Activated CD4-positive, alpha-beta T cell treated with anti-CD3 and anti-CD28 coated beads, Interleukin-2, amount 50 U/mL, for 48 hours (primary cell): ENCODE measurements at regions not wholly inside any gene's neighbourhood (a gene's known extent, or its start where the extent isn't known, plus 50 kb on each side); places are given as distances from the start of the nearest gene placed in this dataset.
"Not testable (repeated sequence)": the region's sequence is repeated elsewhere in the genome, so short reads cannot be mapped to it uniquely, and the experiment has no call there.

Experiments used
- DNase-seq, 2 experiments: peaks; one replicate each; pipeline ENCODE4 v3.0.0-alpha.2; 2020

GRCh38 chr14:106663805-106664410 lies 1137.5 kb downstream of the TMEM121 start:
- peak; percentile 82 to 85 for DNase-seq

- peak; percentile 37 to 53 for DNase-seq
Observed at GRCh38 chr14:106665814-106666213, 1139.4 kb downstream of the TMEM121 start.

- DNase-seq = no peak
Observed at GRCh38 chr14:106666341-106666740, 1140.0 kb downstream of the TMEM121 start.

GRCh38 chr14:106670011-106670410 lies 1143.6 kb downstream of the TMEM121 start:
- no peak for DNase-seq

GRCh38 chr14:106674093-106674492 lies 1147.7 kb downstream of the TMEM121 start:
- DNase-seq = not testable (repeated sequence)

GRCh38 chr14:106674509-106675125 lies 1148.2 kb downstream of the TMEM121 start:
- DNase-seq = peak; percentile 12 to 29

- not testable (repeated sequence) for DNase-seq
Observed at GRCh38 chr14:106675716-106676115, 1149.3 kb downstream of the TMEM121 start.

- no peak for DNase-seq
Observed at GRCh38 chr14:106679776-106680175, 1153.4 kb downstream of the TMEM121 start.

GRCh38 chr14:106681161-106681560 lies 1154.8 kb downstream of the TMEM121 start:
- no peak for DNase-seq

- DNase-seq = no peak
Observed at GRCh38 chr14:106681568-106681967, 1155.2 kb downstream of the TMEM121 start.

GRCh38 chr14:106683631-106684030 lies 1157.2 kb downstream of the TMEM121 start:
- no peak for DNase-seq

- no peak for DNase-seq
Observed at GRCh38 chr14:106686533-106686932, 1160.2 kb downstream of the TMEM121 start.

- DNase-seq = no peak
Observed at GRCh38 chr14:106690333-106690891, 1164.0 kb downstream of the TMEM121 start.

- peak; percentile 88 to 93 for DNase-seq
Observed at GRCh38 chr14:106691601-106692291, 1165.4 kb downstream of the TMEM121 start.

- DNase-seq = peak; percentile 77 to 79
Observed at GRCh38 chr14:106694638-106695393, 1168.4 kb downstream of the TMEM121 start.

GRCh38 chr14:106698620-106699267 lies 1172.4 kb downstream of the TMEM121 start:
- DNase-seq = not testable (repeated sequence)

GRCh38 chr14:106703651-106704050 lies 1177.3 kb downstream of the TMEM121 start:
- not testable (repeated sequence) for DNase-seq

GRCh38 chr14:106706488-106706887 lies 1180.1 kb downstream of the TMEM121 start:
- DNase-seq = not testable (repeated sequence)

GRCh38 chr14:106710187-106710586 lies 1183.8 kb downstream of the TMEM121 start:
- not testable (repeated sequence) for DNase-seq

GRCh38 chr14:106712513-106712912 lies 1186.1 kb downstream of the TMEM121 start:
- DNase-seq = not testable (repeated sequence)

GRCh38 chr14:106714446-106715428 lies 1188.4 kb downstream of the TMEM121 start:
- DNase-seq = not testable (repeated sequence)
